ENCODE measurements at regions not wholly inside any gene's neighbourhood (a gene's known extent, or its start where the extent isn't known, plus 50 kb on each side); places are given as distances from the start of the nearest gene placed in this dataset.

- Mint-ChIP-seq H3K36me3 (ENCODE audit: low read depth) (no peaks in the 10 kb centered on the region), H3K4me1 (peaks cover 12% of the 10 kb centered on the region), H3K27me3 (ENCODE audit: low read depth) (no peaks in the 10 kb centered on the region), H3K27ac (no peak overlapping the region), H3K4me3 (no peak overlapping the region), H3K9me3 (no peaks in the 10 kb centered on the region)
- TF ChIP-seq, protein P1, sequence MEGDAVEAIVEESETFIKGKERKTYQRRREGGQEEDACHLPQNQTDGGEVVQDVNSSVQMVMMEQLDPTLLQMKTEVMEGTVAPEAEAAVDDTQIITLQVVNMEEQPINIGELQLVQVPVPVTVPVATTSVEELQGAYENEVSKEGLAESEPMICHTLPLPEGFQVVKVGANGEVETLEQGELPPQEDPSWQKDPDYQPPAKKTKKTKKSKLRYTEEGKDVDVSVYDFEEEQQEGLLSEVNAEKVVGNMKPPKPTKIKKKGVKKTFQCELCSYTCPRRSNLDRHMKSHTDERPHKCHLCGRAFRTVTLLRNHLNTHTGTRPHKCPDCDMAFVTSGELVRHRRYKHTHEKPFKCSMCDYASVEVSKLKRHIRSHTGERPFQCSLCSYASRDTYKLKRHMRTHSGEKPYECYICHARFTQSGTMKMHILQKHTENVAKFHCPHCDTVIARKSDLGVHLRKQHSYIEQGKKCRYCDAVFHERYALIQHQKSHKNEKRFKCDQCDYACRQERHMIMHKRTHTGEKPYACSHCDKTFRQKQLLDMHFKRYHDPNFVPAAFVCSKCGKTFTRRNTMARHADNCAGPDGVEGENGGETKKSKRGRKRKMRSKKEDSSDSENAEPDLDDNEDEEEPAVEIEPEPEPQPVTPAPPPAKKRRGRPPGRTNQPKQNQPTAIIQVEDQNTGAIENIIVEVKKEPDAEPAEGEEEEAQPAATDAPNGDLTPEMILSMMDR (IDR thresholded peaks at IDR 0.05; ENCODE audit: unreplicated experiment in 3 of 3) = no peak
Observed at GRCh38 chr6:143601504-143601903, 76.3 kb upstream of the PHACTR2 start.

GRCh38 chr6:143600821-143601220 lies 76.9 kb upstream of the PHACTR2 start:
- H3K9me3 Mint-ChIP-seq = no peaks in the 10 kb centered on the region
- H3K36me3 Mint-ChIP-seq (ENCODE audit: low read depth) = no peaks in the 10 kb centered on the region
- no peaks in the 10 kb centered on the region for H3K27me3 Mint-ChIP-seq (ENCODE audit: low read depth)
- TF ChIP-seq, protein P1 (IDR thresholded peaks at IDR 0.05; ENCODE audit: unreplicated experiment in 3 of 3) = no peak
- H3K27ac Mint-ChIP-seq = no peak overlapping the region
- H3K4me3 Mint-ChIP-seq = no peak overlapping the region
- peaks cover 13% of the 10 kb centered on the region for H3K4me1 Mint-ChIP-seq

DNA sequence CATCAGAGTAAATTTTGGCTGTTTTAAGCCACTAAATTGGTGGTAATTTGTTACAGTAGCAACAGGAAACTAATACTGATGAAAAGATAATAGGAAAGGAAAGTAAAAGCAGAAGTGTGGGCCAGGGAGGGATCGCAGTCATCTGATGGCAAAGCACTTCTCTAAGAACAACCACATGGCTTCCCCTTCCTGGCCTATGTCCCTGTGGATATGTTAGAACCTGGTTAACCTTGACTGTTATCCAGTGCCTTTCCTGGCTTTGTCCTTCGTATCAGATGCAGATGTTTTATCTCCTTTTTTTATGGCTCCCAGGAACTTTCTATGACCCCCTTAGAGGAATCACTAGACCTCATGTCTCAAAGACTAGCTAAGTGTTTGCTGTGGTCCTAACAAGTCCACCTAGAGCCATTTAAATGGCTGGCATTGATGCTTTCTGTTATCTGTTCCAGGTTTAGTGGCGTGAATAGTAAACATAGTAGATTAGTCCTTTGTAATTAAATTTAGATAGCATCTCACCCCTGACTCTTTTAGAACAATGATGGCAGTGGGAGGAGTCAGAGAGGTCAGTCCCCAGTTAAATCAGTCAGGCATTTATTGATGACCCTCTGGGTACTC lies 79.2 kb upstream of the PHACTR2 start:
- Mint-ChIP-seq H3K4me1 (peaks cover 19% of the 10 kb centered on the region), H3K4me3 (no peak overlapping the region), H3K9me3 (no peaks in the 10 kb centered on the region), H3K27me3 (ENCODE audit: low read depth) (no peaks in the 10 kb centered on the region), H3K27ac (no peak overlapping the region), H3K36me3 (ENCODE audit: low read depth) (no peaks in the 10 kb centered on the region)
- TF ChIP-seq, protein P1 (IDR thresholded peaks at IDR 0.05; ENCODE audit: unreplicated experiment in 3 of 3) = no peak

- Mint-ChIP-seq H3K4me3 (no peak overlapping the region), H3K9me3 (no peaks in the 10 kb centered on the region), H3K4me1 (peaks cover 13% of the 10 kb centered on the region), H3K27ac (peak overlapping the region in 2 of 3 experiments; percentile 14 to 44), H3K27me3 (ENCODE audit: low read depth) (no peaks in the 10 kb centered on the region), H3K36me3 (ENCODE audit: low read depth) (no peaks in the 10 kb centered on the region)
- TF ChIP-seq, protein P1 (IDR thresholded peaks at IDR 0.05; ENCODE audit: unreplicated experiment in 3 of 3) = no peak
Observed at GRCh38 chr6:143596866-143597265, 80.9 kb upstream of the PHACTR2 start.

DNA sequence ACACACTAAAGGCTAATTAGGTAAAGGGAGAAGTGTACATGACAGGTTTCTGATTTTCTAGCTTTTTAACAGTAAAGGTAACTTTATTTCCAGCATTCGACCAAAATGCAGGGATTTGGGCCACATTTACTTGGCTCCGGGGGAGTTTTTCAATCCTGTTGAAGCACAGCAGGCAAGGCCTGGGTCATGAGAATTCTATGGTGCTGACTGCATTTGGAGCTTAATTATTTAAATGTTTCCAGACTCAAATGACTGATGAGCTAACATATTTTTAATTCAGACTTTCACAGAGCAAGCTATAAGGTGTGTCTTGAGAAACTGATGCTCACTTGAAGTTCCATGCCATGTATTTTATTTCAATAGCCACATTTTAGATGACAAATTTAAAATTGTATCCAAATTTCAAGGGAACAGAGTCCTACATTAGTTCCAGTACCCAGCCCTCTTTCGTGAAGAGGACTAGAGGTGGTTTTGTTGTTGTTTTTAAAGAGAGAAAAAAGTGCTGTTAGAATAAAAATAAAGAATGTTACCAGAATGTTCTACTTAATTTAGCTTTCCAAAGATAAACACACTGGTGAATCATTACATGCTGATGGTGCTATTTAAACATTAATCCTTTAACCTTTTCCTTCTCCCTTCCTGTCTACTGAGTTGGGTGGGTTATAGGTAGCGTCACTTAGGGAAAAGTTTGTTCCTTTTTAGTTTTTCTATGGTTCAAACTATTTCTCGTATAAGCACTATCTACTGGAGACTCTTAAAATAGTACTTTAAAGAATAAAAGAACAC lies 82.3 kb upstream of the PHACTR2 start:
- H3K36me3 Mint-ChIP-seq (ENCODE audit: low read depth) = no peaks in the 10 kb centered on the region
- H3K27ac Mint-ChIP-seq = peak overlapping the region; percentile 5 to 47 (median 6)
- H3K4me3 Mint-ChIP-seq = no peak overlapping the region
- H3K27me3 Mint-ChIP-seq (ENCODE audit: low read depth) = no peaks in the 10 kb centered on the region
- H3K4me1 Mint-ChIP-seq = peaks cover 13% of the 10 kb centered on the region
- H3K9me3 Mint-ChIP-seq = no peaks in the 10 kb centered on the region
- TF ChIP-seq, protein P1 (IDR thresholded peaks at IDR 0.05; ENCODE audit: unreplicated experiment in 3 of 3) = no peak
